GM18870 (cell line): ENCODE measurements at regions not wholly inside any gene's neighbourhood (a gene's known extent, or its start where the extent isn't known, plus 50 kb on each side); places are given as distances from the start of the nearest gene placed in this dataset.
"Not testable (repeated sequence)": the region's sequence is repeated elsewhere in the genome, so short reads cannot be mapped to it uniquely, and the experiment has no call there.

Experiments
- ATAC-seq: cut with Tn5 transposase; IDR thresholded peaks from one replicate; pipeline ENCODE4 v1.9.1; 2021; ENCODE audit warnings: moderate library complexity; ENCODE audit not compliant: unreplicated experiment

DNA sequence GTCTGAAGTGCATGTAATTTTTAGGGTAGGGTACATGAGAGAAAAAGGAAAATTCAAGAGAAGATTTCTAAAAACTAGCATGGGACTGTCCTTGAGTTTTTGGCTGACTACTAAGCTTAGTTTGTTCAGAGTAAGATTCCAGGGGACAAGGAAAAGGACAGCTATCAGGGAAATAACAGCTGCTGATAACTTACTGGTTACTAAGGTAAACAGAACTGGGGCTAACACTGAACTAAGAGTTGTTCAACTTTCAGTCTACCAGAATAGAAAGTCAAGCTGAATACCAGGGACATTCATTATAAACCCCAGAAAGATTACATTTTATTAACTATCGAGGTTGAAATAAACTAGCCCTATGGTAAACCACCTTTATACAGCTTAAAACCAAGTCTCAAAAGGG is 261.8 kb upstream of the CYRIA start:
- ATAC-seq: no peak

DNA sequence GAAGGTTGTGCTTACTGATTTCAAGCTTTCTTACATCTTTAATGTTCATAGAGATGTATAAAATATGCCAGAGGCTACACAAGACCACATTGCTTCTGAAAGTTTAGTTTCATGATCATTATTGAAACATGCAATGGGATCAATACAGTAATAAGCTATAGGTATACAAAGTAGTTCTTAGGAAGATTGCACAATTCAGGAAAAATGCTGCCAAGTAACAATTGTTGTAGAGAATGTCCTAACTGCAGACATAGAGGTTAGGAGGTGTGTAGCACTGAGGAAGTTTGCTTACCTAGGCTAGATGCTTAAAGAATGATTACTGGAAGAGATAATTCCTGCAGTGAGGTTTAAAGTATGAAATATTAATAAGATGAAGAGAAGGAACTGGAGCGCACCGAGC is 259.5 kb upstream of the CYRIA start:
- ATAC-seq: no peak

DNA sequence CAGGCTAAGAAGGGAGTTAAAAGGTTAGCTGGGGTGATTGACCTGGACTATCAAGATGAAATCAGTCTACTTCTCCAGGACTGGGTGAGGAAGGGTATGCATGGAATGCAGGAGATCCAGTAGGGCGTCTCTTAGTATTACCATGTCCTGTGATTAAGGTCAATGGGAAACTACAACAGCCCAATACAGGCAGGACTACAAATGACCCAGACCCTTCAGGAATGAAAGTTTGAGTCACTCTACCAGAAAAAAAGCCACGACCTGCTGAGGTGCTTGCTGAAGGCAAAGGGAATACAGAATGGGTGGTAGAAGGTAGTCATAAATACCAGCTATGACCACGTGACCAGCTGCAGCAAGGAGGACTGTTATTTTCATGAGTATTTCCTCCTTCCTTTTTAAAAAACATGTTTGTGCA is 249.7 kb upstream of the CYRIA start:
- ATAC-seq: not testable (repeated sequence)

DNA sequence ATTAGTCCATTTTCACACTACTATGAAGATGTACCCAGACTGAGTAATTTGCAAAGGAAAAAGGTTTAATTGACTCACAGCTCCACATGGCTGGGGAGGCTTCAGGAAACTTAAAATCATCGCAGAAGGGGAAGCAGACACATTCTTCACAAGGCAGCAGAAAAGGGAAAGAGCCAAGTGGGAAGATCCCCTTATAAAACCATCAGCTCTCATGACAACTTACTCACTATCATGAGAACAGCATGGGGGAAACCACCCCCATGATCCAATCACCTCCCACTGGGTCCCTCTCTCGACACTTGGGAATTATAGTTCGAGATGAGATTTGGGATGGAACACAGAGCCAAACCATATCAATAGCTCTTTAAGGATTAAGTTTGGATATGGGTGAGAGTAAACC is 246.1 kb upstream of the CYRIA start:
- ATAC-seq: no peak

DNA sequence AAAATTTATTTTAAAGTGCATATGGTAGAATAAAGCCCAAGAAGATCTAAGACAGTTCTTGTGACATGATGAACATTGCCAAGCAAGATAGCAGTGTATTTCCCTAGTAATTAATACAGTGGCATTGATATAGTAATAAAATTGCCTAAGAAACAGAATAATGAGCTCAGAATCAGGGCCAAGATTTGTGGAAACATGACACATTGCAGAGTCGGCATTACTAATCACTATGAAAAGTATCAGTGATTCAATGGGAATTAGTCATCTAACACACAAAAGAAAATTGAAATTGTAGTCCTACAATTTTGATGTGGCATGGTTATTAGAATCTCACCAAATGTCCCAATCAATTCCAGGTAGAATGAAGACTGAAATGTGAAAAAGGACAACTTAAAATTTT is 243.0 kb upstream of the CYRIA start:
- no peak for ATAC-seq

DNA sequence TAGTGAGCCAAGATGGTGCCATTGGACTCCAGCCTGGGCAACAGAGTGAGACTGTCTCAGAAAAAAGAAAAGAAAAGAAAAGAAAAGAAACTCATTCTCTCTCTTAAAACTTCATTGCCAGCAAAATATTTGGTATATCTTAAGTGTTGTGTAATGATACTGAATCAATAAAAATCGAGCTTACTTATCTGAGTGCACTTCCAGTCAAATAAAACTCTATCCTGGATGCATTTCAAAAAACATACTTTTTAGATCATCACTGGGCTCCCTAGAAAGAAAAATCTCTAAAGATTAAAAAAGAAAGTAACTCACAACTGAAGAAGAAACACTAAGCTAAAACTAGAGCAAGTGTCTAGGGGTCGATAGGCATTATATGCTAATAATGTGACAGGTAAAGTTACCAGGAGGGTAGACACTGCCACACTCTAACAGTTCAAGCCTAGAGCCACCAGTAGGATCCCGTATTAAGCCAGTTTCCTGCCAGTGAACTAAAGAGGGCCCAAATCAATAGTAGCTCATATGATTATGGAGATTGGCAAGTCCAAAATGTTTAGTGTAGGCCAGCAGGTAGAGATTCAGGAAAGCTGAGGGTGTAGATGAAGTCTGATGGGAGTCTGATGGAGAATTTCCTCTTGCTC is 242.1 kb upstream of the CYRIA start:
- ATAC-seq: no peak

DNA sequence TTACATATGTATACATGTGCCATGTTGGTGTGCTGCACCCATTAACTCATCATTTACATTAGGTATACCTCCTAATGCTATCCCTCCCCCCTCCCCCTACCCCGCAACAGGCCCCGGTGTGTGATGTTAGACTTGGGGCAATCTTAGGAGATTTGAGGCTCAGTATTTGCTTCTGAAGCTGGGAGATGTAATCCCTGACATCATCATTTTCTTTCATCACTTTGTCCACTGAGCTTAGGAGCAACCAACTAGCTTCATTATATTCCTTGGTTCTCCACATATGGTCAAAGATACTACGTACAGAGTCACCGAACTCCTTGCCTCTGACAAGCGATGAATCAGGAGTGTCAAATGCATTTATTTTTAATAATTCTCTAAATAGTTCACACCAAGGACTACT is 239.7 kb upstream of the CYRIA start:
- not testable (repeated sequence) for ATAC-seq

DNA sequence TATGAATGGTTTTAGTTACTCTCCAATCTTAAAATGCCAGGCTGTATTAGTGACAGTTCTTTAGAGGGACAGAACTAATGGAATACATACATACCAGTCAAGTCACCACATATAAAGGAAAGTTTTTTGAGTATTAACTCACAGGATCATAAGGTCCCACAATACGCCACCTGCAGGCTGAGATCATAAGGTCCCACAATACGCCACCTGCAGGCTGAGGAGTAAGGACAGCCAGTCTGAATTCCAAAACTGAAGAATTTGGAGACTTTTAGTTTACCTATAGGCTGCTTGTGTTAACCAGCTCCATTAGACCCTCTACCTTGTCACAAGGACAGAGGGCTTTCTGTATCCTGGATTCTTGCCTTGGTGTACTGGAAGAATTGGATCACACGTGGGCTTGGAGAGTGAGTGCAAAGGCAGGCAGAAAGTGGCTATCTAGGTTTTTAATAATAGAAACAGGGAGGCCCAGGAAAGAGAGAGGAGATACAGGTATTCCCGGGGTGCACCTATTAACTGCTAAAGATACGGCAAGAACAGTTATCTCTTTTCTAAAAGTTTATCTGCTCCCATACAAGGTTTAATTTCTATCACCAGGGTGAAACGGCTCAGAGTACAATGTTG is 234.9 kb upstream of the CYRIA start:
- peak; percentile 78 for ATAC-seq

DNA sequence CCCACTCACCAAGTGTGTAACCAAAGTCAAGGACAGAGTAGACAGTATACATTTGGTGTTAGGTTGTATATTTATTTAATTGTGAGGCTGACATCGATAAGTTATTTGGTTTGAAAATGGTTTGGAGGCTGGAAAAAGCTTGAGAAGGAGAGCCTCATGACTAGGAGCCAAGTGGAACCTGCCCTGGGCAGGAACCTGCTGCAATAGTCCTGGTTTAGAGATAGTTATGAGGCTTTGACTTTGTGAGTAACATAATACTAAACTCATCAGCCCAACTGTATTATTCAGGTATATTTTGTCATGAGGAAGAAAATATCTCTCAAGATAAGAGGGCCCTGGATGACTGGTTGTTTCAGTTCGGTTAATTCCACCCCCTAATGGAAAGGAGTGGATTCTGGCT is 234.3 kb upstream of the CYRIA start:
- peak; percentile 10 for ATAC-seq

DNA sequence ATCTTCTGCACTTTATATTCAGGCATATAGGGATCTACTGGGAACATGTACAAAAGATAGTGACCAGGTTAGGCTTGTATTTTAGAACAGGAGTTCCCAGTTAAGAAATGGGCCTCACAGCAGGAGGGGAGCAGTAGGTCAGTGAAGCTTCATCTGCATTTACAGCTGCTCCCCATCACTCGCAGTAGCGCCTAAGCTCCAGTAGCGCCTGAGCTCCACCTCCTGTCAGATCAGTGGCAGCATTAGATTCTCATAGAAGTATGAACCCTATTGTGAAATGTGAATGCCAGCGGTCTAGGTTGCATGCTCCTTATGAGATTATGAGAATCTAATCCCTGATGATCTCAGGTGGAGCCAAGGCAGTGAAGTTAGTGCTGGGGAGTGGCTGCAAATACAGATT is 224.4 kb upstream of the CYRIA start:
- no peak for ATAC-seq

DNA sequence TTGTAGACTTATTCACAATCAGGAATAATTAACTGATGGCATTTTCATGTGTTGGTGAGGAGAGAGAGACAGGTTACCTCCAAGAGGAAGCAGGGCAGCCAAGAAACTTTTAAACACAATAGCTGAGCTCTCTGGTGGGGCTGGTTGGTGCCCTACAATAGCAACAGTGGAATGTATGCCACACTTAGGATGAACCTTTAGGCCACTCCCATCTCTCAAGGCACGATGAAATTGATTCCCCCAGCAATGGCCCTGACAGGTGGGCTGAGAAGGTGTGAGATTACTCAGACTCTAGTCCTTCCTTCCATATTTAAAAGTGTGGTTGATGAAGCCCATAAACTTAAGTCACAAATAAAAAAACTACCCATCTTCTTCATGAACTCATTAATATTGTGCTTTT is 219.4 kb upstream of the CYRIA start:
- no peak for ATAC-seq

DNA sequence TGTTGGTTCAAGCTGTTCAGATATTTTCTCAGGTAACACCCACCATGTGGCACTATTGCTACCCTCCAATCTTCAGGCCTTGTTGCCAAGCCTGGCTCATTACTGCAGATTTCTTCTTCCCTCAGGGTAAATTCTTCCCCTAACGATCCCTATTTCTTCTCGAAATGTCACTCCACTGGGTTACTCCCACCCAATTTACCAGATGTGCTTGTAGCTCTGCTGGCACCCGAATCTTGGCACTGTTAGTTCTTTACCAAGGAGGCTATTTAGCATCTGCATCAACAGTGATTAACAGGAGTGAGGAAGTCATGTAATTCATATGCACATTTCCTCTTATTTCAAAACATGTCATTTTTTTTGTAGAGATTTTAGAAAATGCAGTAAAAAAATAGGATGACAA is 217.1 kb upstream of the CYRIA start:
- ATAC-seq: no peak

DNA sequence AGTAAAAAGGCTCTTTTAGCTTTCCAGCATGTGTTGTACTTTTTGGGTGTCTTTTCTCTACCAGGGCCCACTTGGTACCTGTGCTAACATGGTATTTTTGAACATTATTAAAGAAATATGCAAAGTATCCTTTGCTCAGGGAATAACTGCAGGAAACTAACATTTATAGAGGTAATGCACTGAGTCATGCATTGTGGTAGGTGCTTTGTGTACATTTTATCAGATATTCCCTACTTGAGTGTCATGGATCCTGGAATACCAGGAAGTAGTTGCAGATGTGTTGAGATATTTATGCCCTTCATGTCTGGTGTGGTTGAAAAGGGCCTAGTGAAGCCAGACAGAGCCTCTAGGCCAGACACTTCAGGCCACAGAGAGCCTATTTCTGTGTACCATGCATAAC is 215.5 kb upstream of the CYRIA start:
- no peak for ATAC-seq

DNA sequence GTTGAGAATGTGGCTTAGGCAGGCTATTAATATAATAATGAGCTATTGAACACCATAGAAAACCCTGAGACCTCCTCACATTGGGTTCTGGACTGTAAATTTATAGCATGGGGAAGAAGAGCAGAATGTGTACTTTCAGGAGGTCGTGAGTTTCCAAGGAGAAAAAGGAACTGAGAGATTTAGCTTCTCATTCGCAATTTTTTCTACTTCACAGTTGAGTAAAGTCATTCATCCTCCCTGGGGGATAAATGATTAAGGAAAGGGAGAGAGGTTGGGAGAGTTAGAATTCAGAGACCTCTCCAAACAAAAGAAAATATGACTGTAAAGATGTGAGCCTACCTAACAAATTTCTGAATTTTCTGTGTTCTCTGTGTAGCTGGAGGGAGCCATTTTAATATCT is 205.8 kb upstream of the CYRIA start:
- ATAC-seq: no peak

DNA sequence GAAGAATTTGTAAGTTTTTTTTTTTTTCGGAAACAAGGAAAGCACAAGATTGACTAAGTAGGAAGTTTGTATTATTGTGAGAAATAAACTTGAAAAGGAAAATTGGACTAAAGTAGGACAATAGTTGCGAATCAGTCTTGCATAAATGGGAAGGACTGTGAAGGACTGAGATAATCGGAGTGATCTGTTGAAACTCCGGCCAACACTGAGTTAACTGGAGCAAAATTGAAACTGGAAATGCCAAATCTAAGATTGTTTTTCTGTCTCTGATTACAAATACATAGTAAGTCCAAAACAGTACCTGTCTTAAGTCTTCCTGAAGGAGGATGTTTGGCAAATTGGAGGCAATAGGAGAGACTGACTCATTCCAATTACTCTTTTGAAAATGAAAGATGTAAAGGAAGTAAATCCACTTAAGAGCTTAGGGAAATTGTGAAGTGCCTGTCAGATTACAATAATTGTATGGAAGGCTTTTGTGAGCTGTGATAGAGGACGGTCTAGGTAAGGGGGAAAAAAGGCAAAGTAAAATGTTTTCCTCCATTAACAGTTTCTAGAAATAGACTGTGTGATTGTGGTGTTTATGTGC is 204.9 kb upstream of the CYRIA start:
- ATAC-seq: no peak

DNA sequence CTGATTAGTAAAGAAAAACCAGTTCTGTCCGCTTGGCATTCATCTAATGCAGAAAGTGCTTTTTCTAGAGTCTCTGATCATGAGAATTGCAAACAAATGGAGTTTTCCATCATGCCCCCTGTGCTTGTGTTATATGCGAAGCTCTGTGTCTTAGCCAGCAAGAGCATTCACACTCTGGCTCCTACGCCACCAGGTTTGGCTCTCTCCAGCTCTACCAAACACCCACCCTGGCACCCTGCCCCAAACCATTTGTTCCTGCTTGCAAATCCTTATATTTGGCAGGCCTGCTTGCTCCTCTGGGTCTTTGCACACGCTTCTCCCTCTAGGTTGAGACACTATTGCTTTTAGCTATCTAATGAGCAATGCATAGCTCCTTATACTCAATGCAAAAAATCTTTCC is 204.1 kb upstream of the CYRIA start:
- ATAC-seq: no peak

DNA sequence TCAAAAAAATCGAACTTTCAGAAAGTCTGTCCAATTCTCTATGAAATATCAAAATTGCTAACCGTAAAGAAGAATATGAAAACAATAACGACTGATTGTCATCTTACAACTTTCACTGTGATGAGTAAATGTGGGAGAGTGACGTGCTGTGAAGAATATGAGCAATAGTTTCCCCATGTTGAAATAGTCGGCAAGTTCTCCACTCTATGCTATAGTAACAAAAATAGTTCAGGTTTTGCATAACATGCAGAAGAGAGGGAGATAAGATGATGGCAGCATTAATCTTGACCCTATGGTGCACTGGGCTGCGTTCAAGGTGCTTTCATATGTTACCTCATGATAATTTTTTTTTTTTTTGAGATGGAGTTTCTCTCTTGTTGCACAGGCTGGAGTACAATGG is 196.8 kb upstream of the CYRIA start:
- no peak for ATAC-seq

DNA sequence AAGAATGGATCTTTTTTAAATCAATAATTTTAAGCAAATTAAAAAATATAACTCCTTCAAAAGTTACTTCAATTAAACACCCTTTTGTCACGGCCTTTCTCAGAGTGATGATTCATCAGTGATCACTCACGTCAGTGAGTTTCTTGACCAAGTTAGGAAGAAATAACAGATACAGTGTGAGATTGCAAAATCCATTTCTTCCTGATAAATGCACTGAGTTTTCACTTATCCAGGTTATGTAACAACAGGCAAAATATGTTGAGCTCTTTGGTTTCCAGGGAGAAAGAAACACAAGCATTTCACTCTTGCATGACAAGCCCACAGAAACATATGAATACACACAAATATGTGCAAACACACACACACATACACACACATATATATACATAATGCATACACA is 195.9 kb upstream of the CYRIA start:
- ATAC-seq: no peak

DNA sequence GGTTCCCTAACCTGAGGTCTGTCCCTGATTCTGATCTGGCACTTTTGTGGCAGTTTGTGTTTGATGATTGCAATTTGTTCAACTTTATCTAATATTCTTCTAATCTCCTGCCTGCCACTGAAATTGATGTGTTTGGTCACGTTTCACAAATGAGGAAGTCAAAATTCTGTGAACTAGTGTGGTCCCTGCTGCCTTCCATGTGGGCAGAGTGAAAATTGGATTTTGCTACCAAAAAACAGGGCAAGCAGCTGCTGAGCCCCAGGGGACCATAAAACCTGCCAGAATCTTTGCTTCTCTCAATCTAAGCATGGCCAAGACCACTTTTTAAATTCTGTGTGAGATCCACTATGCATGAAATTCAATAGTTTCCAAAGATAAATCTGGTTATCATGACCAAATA is 195.5 kb upstream of the CYRIA start:
- ATAC-seq: no peak

DNA sequence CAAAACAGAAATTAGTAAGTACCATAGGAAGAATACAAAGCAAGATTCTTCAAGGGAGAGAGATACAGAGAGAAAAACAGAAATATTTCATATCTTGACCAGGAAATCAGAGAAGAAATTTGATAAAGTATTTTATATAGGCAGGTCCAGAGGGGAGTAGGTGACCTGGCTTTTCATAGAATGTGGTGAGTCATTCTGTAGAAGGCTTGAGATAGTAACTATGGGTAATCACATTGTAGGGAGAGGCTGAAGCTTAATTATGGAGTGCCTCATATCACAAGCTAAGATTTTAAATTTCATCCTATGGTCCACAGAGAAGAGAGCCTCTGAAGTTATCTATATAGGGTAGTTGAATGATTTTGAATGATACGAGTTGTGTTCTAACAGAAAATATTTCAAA is 195.0 kb upstream of the CYRIA start:
- ATAC-seq: no peak

DNA sequence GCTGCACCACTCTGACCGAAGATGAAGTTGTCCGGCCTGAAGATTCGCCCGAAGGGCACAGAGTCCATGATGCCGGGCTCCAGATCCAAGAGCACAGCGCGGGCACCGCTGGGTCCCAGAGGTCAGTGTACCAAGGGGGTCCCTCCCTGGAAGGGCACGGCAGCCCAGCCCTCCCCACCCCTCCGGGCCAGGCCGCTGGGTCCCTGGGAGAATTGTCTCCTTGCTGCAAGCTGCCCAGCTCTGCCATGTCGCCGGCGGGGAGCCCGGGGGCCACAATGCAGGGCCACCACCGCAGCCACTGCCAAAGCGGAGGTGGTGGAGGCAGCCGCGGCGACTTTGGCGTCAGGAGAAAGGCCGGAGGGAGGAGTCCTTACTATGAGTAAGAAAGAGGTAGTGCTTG is 189.5 kb upstream of the CYRIA start:
- ATAC-seq: no peak

DNA sequence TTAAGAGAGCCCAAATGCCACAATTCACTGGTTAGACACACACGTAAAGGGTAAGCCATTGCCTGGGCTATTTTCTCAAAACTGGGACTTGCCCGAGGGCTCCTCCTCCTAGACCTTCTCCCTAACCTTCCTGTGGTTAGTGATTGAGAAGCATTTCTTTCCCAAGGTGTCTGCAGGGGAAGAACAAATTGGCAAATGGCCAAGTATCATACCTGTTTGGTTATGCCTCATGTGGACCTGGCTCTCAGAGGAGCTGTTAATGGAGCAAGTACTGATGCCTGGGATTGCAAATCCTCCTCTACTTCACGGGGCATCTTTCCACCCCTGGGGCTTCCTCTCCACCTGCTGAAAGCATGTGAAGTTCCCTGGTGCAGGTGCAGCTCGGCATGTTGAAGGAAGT is 187.5 kb upstream of the CYRIA start:
- ATAC-seq: no peak

DNA sequence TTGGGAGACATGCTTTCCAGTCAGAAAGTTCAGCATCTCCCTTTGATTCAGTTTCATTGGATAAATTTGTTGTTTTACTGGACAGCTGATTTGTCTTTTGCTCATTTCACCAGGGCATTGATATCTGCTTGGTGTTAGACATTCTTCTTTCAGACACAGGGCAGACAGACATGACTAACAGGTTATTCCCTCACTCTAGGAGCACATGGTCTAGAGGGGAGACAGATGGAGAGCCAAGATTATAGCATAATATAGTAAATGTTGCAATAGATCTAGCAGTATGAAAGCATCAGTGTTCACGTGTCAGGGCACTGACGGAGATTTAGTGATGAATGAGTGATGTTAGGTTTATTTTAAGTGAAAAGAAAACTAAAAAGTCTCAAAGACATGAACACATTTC is 187.0 kb upstream of the CYRIA start:
- ATAC-seq: no peak
